ENCODE measurements at regions not wholly inside any gene's neighbourhood (a gene's known extent, or its start where the extent isn't known, plus 50 kb on each side); places are given as distances from the start of the nearest gene placed in this dataset.

DNA sequence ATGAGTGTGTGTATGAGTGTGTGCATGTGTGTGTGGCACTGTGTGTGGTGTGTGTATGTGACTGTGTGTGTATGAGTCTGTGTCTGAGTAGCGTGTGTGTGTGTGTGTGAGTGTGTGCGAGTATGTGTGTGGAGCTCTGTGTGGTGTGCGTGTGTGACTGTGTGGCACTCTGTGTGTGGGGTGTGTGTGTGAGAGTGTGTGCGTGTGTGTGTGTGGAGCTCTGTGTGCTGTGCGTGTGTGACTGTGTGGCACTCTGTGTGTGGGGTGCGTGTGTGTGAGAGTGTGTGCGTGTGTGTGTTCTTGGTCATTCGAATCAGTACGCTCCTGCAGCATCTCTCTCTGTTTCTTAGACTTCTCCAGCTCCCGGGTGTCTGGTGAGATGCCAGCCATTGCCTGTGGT is 76.9 kb upstream of the TMEM132C start:
- POLR2A ChIA-PET = no interaction called here
- DNase-seq (ENCODE audit: low read depth, low spot score) (no peak), FAIRE-seq (no peak)
- Histone ChIP-seq H3K27me3 (ENCODE audit: control insufficient read depth in 2 of 2, insufficient read depth in 2 of 2, low read length in 2 of 2) (no peaks in the 10 kb centered on the region), H3K79me2 (ENCODE audit: control insufficient read depth, insufficient read depth, low read length) (no peaks in the 10 kb centered on the region), H3K36me3 (ENCODE audit: control insufficient read depth in 2 of 2, extremely low read depth in 1 of 2, insufficient read depth in 2 of 2, low read length in 2 of 2) (no peaks in the 10 kb centered on the region), H3K9me1 (replicated peaks; ENCODE audit: control insufficient read depth, extremely low read depth, insufficient read depth, low read length) (no peaks in the 10 kb centered on the region), H3K9ac (replicated peaks; ENCODE audit: extremely low read depth, insufficient read depth, low read length) (no peak overlapping the region), H4K20me1 (replicated peaks; ENCODE audit: control insufficient read depth, extremely low read depth, insufficient read depth, low read length) (no peaks in the 10 kb centered on the region), H3K4me2 (ENCODE audit: insufficient read depth, low read length) (no peak overlapping the region), H3K4me3 (replicated peaks in 1 of 3; ENCODE audit: insufficient read depth in 1 of 3, low read depth in 1 of 3, low read length in 3 of 3) (no peak overlapping the region), H3K9me3 (replicated peaks; ENCODE audit: control insufficient read depth, insufficient read depth, low read length) (peaks cover 1% of the 10 kb centered on the region), H3K4me1 (ENCODE audit: control insufficient read depth, extremely low read depth, insufficient read depth, low read length) (no peaks in the 10 kb centered on the region), H2AFZ (ENCODE audit: low read depth, low read length) (no peak overlapping the region), H3K27ac (ENCODE audit: insufficient read depth, low read depth, low read length) (no peak overlapping the region)
- CTCF ChIA-PET = no interaction called here
- intact Hi-C loops (cut with micrococcal nuclease) (no loop called here), dilution Hi-C loops (cut with MboI; ENCODE audit: extremely low pct_ligation_motif_present, low sequenced_read_pairs) (no loop called here)
- TF ChIP-seq MYC (IDR thresholded peaks at IDR 0.05; ENCODE audit: low read depth, low read length) (no peak), EZH2 (IDR thresholded peaks at IDR 0.05; ENCODE audit: borderline replicate concordance, low read depth, low read length, severe bottlenecking) (no peak), CTCF (IDR thresholded peaks at IDR 0.05; ENCODE audit: extremely low read depth in 1 of 2, insufficient read depth in 1 of 2, low read depth in 1 of 2, low read length in 2 of 2) (no peak), FOS (IDR thresholded peaks at IDR 0.05; ENCODE audit: borderline replicate concordance, insufficient read depth, low read length) (no peak)
- BruUV-seq (replicated peaks) = no TSS peak

DNA sequence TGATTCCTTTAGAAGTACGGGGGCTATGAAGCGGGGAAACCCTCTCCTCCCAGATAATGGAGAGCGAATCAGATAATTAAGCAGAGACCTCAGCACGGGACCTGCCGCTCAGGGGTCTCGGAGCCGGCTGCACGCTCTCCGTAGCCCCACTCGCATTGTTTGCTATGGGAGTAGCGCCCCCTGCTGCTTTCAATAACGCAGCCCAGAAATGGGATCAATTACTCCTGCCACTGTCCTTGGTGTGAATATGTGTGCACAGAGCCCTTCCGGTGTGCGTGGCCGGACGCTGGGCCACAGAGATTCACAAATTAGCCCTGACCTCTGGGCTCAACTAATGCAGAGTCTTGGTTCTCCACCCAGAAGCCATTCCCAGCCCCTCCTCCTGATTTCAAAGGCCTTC is 76.4 kb upstream of the TMEM132C start:
- H3K4me2 ChIP-seq (ENCODE audit: insufficient read depth, low read length) = no peak overlapping the region
- no peak overlapping the region for H3K4me3 ChIP-seq (replicated peaks in 1 of 3; ENCODE audit: insufficient read depth in 1 of 3, low read depth in 1 of 3, low read length in 3 of 3)
- H3K36me3 ChIP-seq (ENCODE audit: control insufficient read depth in 2 of 2, extremely low read depth in 1 of 2, insufficient read depth in 2 of 2, low read length in 2 of 2) = no peaks in the 10 kb centered on the region
- no peaks in the 10 kb centered on the region for H4K20me1 ChIP-seq (replicated peaks; ENCODE audit: control insufficient read depth, extremely low read depth, insufficient read depth, low read length)
- BruUV-seq (replicated peaks) = no TSS peak
- no peak overlapping the region for H3K9ac ChIP-seq (replicated peaks; ENCODE audit: extremely low read depth, insufficient read depth, low read length)
- ChIA-PET CTCF (no interaction called here), POLR2A (no interaction called here)
- dilution Hi-C loops (cut with MboI; ENCODE audit: extremely low pct_ligation_motif_present, low sequenced_read_pairs) = no loop called here
- no peaks in the 10 kb centered on the region for H3K9me1 ChIP-seq (replicated peaks; ENCODE audit: control insufficient read depth, extremely low read depth, insufficient read depth, low read length)
- intact Hi-C loops (cut with micrococcal nuclease) = no loop called here
- H3K4me1 ChIP-seq (ENCODE audit: control insufficient read depth, extremely low read depth, insufficient read depth, low read length) = no peaks in the 10 kb centered on the region
- TF ChIP-seq FOS (IDR thresholded peaks at IDR 0.05; ENCODE audit: borderline replicate concordance, insufficient read depth, low read length) = no peak
- TF ChIP-seq, protein P1, sequence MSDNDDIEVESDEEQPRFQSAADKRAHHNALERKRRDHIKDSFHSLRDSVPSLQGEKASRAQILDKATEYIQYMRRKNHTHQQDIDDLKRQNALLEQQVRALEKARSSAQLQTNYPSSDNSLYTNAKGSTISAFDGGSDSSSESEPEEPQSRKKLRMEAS (IDR thresholded peaks at IDR 0.05; ENCODE audit: insufficient read depth, insufficient read length) = no peak
- no peak for TF ChIP-seq POLR2AphosphoS5 (IDR thresholded peaks at IDR 0.05; ENCODE audit: insufficient read depth, low read depth, low read length)
- no peak for TF ChIP-seq GATA2 (IDR thresholded peaks at IDR 0.05; ENCODE audit: insufficient read depth, insufficient read length, low read depth, low read length)
- TF ChIP-seq JUN (IDR thresholded peaks at IDR 0.05; ENCODE audit: borderline replicate concordance, insufficient read depth, insufficient read length, low read depth) = no peak
- no peak for TF ChIP-seq POLR2A (IDR thresholded peaks at IDR 0.05; ENCODE audit: low read depth, low read length)
- no peak for TF ChIP-seq CTCF (IDR thresholded peaks at IDR 0.05; ENCODE audit: extremely low read depth in 1 of 2, insufficient read depth in 1 of 2, low read depth in 1 of 2, low read length in 2 of 2)
- TF ChIP-seq MYC (IDR thresholded peaks at IDR 0.05; ENCODE audit: low read depth, low read length) = no peak
- no peak for TF ChIP-seq EZH2 (IDR thresholded peaks at IDR 0.05; ENCODE audit: borderline replicate concordance, low read depth, low read length, severe bottlenecking)
- DNase-seq (ENCODE audit: low read depth, low spot score) (no peak), FAIRE-seq (no peak)
- H3K27ac ChIP-seq (ENCODE audit: insufficient read depth, low read depth, low read length) = no peak overlapping the region
- no peak overlapping the region for H2AFZ ChIP-seq (ENCODE audit: low read depth, low read length)
- H3K79me2 ChIP-seq (ENCODE audit: control insufficient read depth, insufficient read depth, low read length) = no peaks in the 10 kb centered on the region
- H3K9me3 ChIP-seq (replicated peaks; ENCODE audit: control insufficient read depth, insufficient read depth, low read length) = peaks cover 1% of the 10 kb centered on the region
- no peaks in the 10 kb centered on the region for H3K27me3 ChIP-seq (ENCODE audit: control insufficient read depth in 2 of 2, insufficient read depth in 2 of 2, low read length in 2 of 2)

Measured in endothelial cell of umbilical vein (primary cell).